OCI-LY7 (cell line): ENCODE measurements at regions not wholly inside any gene's neighbourhood (a gene's known extent, or its start where the extent isn't known, plus 50 kb on each side); places are given as distances from the start of the nearest gene placed in this dataset.

Experiments used
- BruUV-seq: library from RNA; stranded (reverse); fragments of 400-500 nt; replicated peaks from 2 replicates; lab custom pipeline; 2021; lab: Mats Ljungman, UMichigan
- CTCF ChIA-PET: fragments of 300-600 bp; sonication (Branson Sonifier 250); formaldehyde crosslinking; loops from one replicate; lab custom pipeline; 2022; ENCODE audit warnings: antibody characterized with exemption; ENCODE audit not compliant: unreplicated experiment; lab: Charles Lee
- POLR2A ChIA-PET: fragments of 300-600 bp; sonication (Branson Sonifier 250); formaldehyde crosslinking; loops from one replicate; lab custom pipeline; 2022; ENCODE audit warnings: antibody characterized with exemption; lab: Charles Lee
- DNase-seq: peaks from one replicate; pipeline ENCODE4 v3.0.0-alpha.2; 2015; ENCODE audit warnings: low spot score
- H2AFZ ChIP-seq: fragments of 200-600 bp; sonication (generic), shearing (Covaris generic); 2 replicates; pipeline ENCODE4 v1.6.1; 2014; ENCODE audit warnings: mild to moderate bottlenecking, antibody characterized with exemption, low read length, moderate library complexity
- H3K27ac ChIP-seq: fragments of 200-600 bp; sonication (generic); 2 replicates; pipeline ENCODE4 v1.5.1; 2014; ENCODE audit warnings: mixed run types, low read depth, mild to moderate bottlenecking, moderate library complexity, low read length, inconsistent platforms; ENCODE audit not compliant: poor library complexity, severe bottlenecking
- H3K36me3 ChIP-seq: fragments of 200-600 bp; sonication (generic); 2 replicates; pipeline ENCODE4 v1.6.1; 2014; ENCODE audit warnings: mild to moderate bottlenecking, antibody characterized with exemption, low read length, moderate library complexity, mixed read lengths; ENCODE audit not compliant: insufficient read depth
- H3K4me1 ChIP-seq: fragments of 200-600 bp; sonication (generic); 2 replicates; pipeline ENCODE4 v1.5.1; 2014; ENCODE audit warnings: mild to moderate bottlenecking, low read length; ENCODE audit not compliant: insufficient read depth, poor library complexity, severe bottlenecking
- H3K4me2 ChIP-seq: fragments of 200-600 bp; sonication (generic); 2 replicates; pipeline ENCODE4 v1.6.1; 2014; ENCODE audit warnings: mild to moderate bottlenecking, low read length
- H3K4me3 ChIP-seq: fragments of 200-600 bp; sonication (generic); 2 replicates; pipeline ENCODE4 v1.5.1; 2014; ENCODE audit warnings: mild to moderate bottlenecking, low read depth, low read length; ENCODE audit not compliant: poor library complexity, severe bottlenecking
- H3K79me2 ChIP-seq: fragments of 200-600 bp; sonication (generic); 2 replicates; pipeline ENCODE4 v1.6.1; 2016; ENCODE audit warnings: low read depth, mild to moderate bottlenecking, low read length, moderate library complexity, mixed read lengths; ENCODE audit not compliant: insufficient read depth
- H3K9me2 ChIP-seq: fragments of 200-600 bp; sonication (generic); 2 replicates; pipeline ENCODE4 v1.6.1; 2016; ENCODE audit warnings: mild to moderate bottlenecking, low read length, mixed read lengths; ENCODE audit not compliant: insufficient read depth
- H3K9me3 ChIP-seq: fragments of 200-600 bp; sonication (generic); 2 replicates; pipeline ENCODE4 v1.6.1; 2014; ENCODE audit warnings: mild to moderate bottlenecking, mixed run types, low read length, mixed read lengths
- H4K20me1 ChIP-seq: fragments of 200-600 bp; sonication (generic); 2 replicates; pipeline ENCODE4 v1.6.1; 2014; ENCODE audit warnings: mild to moderate bottlenecking, antibody characterized with exemption, low read length, moderate library complexity, mixed read lengths; ENCODE audit not compliant: insufficient read depth
- CTCF ChIP-seq: fragments of 200-600 bp; sonication (generic); conservative IDR thresholded peaks from 2 replicates; pipeline ENCODE4 v1.5.1; 2014; ENCODE audit warnings: mild to moderate bottlenecking, antibody characterized with exemption, low read length, moderate library complexity, mixed read lengths
- EZH2phosphoT487 ChIP-seq: fragments of 200-600 bp; sonication (generic); IDR thresholded peaks from 2 replicates; pipeline ENCODE4 v1.6.1; 2018; ENCODE audit warnings: low read depth, borderline replicate concordance, mild to moderate bottlenecking, mixed run types, antibody characterized with exemption, low read length, moderate library complexity, mixed read lengths
- intact Hi-C: fragments of 100-400 bp; cut with micrococcal nuclease; formaldehyde crosslinking; loops from one replicate; pipeline ENCODE4 v1.10.0; 2022; ENCODE audit not compliant: unreplicated experiment

GRCh38 chr12:28799348-28799747 lies 349.7 kb upstream of the FAR2 start:
- Histone ChIP-seq H3K36me3 (no peaks in the 10 kb centered on the region), H3K9me3 (no peaks in the 10 kb centered on the region), H3K9me2 (no peaks in the 10 kb centered on the region), H3K4me1 (no peaks in the 10 kb centered on the region), H2AFZ (no peak overlapping the region), H3K27ac (no peak overlapping the region), H3K4me3 (no peak overlapping the region), H4K20me1 (no peaks in the 10 kb centered on the region), H3K79me2 (no peaks in the 10 kb centered on the region), H3K4me2 (no peak overlapping the region)
- DNase-seq, result no peak
- intact Hi-C loops, result no loop called here
- no peak for TF ChIP-seq CTCF
- TF ChIP-seq EZH2phosphoT487, result no peak
- CTCF ChIA-PET, result no interaction called here
- POLR2A ChIA-PET, result interaction anchor here (0.7 kb wide), 1 partner anchor 20 kb away, joined by 3 read pairs; no protein-coding TSS in a partner anchor
- BruUV-seq, result no TSS peak

DNA sequence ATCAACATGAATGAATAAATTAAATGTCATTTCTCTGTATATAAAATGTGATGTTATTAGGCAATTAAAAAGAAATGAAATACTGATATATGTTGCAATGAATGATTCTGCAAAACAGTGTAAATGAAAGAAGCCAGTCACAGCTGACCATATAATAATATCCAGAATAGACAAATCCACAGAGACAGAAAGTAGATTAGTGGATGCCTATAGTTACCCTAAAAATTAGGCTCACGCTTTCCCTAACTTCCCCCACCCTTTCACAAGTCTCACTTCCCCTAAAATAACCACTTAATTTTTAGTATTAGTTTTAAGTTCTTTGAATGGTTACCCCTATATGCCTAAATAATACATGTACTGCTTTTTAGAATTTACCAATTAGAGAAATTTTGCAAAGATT lies 348.9 kb upstream of the FAR2 start:
- POLR2A ChIA-PET, result no interaction called here
- no peaks in the 10 kb centered on the region for H4K20me1 ChIP-seq
- no peak overlapping the region for H2AFZ ChIP-seq
- no peaks in the 10 kb centered on the region for H3K79me2 ChIP-seq
- no peak for DNase-seq
- H3K27ac ChIP-seq, result no peak overlapping the region
- no peaks in the 10 kb centered on the region for H3K9me2 ChIP-seq
- no TSS peak for BruUV-seq
- no peaks in the 10 kb centered on the region for H3K9me3 ChIP-seq
- H3K4me3 ChIP-seq, result no peak overlapping the region
- no peaks in the 10 kb centered on the region for H3K36me3 ChIP-seq
- no peaks in the 10 kb centered on the region for H3K4me1 ChIP-seq
- H3K4me2 ChIP-seq, result no peak overlapping the region
- CTCF ChIA-PET, result no interaction called here
- TF ChIP-seq EZH2phosphoT487, result no peak
- no peak for TF ChIP-seq CTCF
- intact Hi-C loops, result no loop called here

DNA sequence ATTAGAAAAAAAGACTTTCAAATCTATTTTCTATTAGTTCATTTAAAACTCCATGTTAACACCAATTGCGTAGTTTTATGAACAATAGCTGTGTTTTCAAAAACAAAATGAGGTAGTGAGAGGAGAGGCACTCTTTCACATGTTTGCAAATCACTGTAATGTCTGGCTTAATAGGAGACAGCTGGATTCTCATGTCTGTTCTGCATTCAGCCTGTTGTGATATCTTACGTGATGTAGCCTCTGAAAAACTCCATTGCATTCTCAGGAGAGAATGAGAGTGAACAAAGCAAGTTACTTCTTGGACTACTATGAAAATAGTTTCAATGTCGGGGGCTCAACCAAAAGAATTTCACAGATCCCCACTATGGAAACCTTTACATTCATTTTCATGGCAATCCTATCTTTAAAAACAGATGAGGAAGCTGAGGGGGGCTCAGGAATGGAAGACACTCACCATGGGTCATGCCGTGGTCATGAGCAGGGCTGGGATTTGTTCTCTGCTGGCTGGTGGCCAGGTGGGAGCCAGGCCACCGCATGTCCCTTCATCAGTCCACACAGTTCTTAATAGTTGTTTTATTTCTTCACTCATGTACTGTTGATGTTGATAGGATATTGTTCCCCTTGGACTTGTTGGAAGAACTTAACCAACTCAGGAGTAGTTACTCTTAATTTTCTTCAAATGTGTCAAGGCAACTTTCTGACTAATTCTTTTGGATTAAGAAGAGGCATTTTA lies 346.2 kb upstream of the FAR2 start:
- POLR2A ChIA-PET, result interaction anchor here (0.6 to 1.5 kb wide), 3 partner anchors 9 to 24 kb away, joined by 3 to 5 read pairs (median 3); no protein-coding TSS in a partner anchor
- CTCF ChIA-PET, result no interaction called here

More for the DNA sequence above, 346.2 kb upstream of the FAR2 start:
- Histone ChIP-seq H4K20me1 (no peaks in the 10 kb centered on the region), H3K4me3 (no peak overlapping the region), H3K79me2 (no peaks in the 10 kb centered on the region), H3K9me3 (no peaks in the 10 kb centered on the region), H3K4me1 (no peaks in the 10 kb centered on the region), H2AFZ (no peak overlapping the region), H3K27ac (no peak overlapping the region), H3K9me2 (no peaks in the 10 kb centered on the region), H3K4me2 (no peak overlapping the region), H3K36me3 (no peaks in the 10 kb centered on the region)
- DNase-seq, result no peak
- intact Hi-C loops, result no loop called here
- no TSS peak for BruUV-seq
- TF ChIP-seq CTCF (no peak), EZH2phosphoT487 (no peak)
